ENCODE measurements at regions not wholly inside any gene's neighbourhood (a gene's known extent, or its start where the extent isn't known, plus 50 kb on each side); places are given as distances from the start of the nearest gene placed in this dataset.

DNA sequence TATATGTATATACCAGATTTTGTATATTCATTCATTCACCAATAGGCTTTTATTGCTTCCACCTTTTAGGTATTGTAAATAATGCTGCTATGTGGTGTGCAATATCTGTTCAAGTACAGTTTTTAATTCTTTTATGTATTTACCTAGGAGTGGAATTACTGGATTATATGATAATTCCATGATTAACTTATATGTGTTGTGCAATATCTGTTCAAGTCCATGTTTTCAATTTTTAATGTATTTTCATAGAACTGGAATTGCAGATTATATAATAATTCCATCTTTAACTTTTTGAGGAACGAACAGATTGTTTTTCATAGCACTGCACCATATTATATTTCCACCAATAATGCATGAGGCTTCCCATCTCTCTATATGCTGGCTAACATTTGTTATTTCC lies 50.6 kb upstream of the L3MBTL4 start:
- ATAC-seq (no peak), DNase-seq (ENCODE audit: low spot score) (no peak)
- intact Hi-C loops (cut with DNase I): no loop called here

DNA sequence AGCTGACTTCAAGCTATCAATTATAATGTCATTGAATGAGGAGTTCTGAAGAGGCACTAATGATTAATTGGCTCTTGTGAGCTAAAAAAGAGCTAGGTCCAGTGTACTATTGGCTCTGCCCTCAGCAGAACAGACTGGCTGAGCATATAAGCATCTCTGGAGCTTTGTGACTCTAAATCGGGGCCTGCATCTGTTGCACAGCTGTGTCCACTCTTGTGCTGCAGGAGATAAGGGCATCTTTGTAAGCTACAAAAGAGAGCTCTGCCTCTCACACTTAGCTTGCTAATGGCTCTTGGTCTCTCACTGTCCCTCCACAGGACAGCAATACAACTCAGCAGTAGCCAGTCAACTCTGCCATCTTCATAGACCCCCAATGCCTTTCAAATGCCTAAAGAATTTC lies 61.5 kb upstream of the L3MBTL4 start:
- ATAC-seq: peak; percentile 87
- intact Hi-C loops (cut with DNase I): no loop called here
- no peak for DNase-seq (ENCODE audit: low spot score)

DNA sequence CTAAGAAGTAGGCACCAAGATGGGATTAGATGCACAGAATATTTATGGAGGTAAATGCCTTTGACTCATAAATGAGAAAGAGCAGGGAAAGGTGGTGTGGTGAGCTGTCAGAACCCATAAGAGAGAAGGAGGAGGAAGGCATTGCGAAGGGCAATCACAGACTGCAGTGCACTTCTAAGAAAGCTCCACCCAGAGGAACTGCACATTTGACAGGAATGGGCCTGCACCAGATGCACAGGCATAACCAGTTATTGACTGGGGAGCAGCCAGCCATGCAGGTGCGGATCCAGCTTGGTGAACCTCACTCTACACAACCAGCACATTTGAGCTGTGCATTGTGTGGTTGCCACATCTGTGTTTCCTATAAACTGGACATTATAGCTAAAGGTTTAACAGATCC lies 62.2 kb upstream of the L3MBTL4 start:
- no peak for ATAC-seq
- DNase-seq (ENCODE audit: low spot score): no peak
- intact Hi-C loops (cut with DNase I): no loop called here

DNA sequence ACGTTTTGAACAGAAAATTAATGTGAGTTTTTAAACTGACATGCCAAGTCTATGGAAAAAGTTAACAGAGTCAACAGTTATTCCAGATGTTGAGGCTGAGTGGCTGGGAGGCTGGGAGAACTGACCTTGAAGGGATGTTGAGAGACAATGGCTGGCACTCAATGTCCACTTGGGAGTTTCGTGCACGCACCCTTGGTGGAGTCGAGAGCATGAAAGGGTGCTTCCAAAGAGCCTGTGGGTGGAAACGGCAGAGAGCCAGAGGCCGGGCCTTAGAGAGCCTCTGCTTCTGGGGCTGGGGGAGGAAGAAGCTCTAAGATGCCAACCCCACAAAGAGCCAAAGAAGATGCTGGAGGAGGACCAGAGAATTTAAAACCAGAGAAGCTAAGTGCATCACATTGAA lies 63.4 kb upstream of the L3MBTL4 start:
- intact Hi-C loops (cut with DNase I): no loop called here
- DNase-seq (ENCODE audit: low spot score) (no peak), ATAC-seq (no peak)

DNA sequence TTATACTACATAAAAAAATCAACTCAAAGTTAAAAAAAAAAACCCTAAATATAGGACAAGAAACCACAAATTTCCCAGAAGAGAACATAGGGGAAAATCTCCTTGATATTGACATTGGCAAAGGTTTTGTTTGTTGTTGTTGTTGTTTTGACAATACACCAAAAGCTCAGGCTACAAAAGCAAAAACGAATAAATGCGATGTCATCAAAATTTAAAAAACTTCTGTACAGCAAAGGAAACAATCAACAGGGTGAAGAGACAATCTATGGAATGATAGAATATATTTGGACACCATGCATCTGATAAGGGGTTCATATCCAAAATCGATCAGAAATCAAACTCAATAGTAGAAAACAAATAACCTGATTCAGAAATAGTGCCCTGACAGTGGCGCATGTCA lies 65.0 kb upstream of the L3MBTL4 start:
- intact Hi-C loops (cut with DNase I): no loop called here

DNA sequence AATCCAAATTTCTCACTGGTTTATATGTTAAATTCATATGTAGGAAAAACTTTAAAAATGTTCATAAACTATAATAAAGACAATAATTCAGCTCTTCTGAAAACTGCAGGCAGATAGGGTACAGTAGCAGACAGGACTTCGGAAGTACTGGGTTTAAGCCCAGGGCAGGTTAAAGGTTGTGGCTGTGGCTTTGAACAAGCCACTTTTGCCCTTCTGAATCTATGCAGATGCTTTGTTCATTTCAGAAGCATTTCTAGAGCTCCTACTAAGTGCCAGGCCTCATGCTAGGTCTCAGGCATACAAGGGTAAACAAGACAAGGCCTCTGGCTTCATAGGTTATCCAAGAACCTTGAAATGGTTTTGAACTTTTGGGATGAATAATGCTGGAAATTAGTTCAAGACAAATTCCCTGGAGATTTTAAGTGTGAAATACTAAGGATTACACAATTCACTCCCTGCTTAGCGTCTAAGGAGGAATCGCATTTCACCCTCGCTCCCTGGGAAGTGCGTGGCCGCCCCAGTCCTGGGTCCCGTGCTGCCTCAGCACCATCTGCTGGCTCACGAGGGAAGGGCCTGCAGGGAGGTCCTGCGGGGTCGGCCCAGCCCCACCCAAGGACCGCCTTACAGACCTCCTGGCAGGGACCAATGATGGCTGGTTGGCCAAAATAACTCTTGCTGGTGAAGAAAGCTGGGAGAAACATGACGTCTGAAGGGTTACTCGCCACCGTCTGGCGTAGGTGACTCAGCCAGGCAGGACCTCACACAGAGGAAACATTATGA lies 67.7 kb upstream of the L3MBTL4 start:
- ATAC-seq (peak; percentile 99), DNase-seq (ENCODE audit: low spot score) (peak; percentile 84)
- intact Hi-C loops (cut with DNase I): no loop called here

More for the DNA sequence above, 65.0 kb upstream of the L3MBTL4 start:
- ATAC-seq: no peak
- no peak for DNase-seq (ENCODE audit: low spot score)

DNA sequence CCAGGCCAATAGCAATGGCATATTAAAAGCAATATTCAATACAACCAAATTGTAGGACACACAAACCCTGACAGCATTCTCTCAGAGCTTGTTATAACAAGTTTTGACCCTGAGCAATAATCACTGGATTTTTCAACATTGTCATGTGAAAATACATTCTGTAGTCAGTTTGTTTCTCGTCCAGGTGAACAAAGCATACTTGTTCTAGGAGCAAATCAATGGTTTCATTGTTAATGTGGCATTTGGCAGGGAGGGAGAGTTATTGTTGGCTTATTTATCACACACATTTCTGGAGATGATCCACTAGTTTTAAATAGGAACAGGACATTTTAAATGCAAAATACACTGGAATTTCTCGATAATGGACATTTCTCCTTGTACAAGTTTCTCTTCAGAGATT lies 69.9 kb upstream of the L3MBTL4 start:
- no peak for ATAC-seq
- intact Hi-C loops (cut with DNase I): no loop called here

DNA sequence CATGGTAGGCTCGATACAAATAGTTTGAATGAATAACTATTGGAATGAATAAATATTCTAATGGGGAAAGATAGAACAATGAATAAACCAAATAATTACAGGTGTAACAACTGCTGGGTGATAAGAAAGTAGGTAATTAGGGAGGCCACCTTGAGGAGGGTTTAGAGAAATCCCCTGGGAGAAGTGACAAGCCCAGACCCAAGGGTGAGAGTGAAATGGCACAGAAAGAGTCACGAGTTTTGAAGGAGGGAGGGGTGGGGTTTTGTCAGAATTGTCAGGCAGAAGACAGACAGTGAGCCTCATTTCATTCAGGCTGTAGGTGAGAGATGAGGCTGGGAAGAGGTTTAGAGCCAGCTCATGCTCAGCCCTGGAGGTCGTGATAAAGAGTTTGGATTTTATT lies 71.6 kb upstream of the L3MBTL4 start:
- ATAC-seq: no peak
- DNase-seq (ENCODE audit: low spot score): no peak

More for the DNA sequence above, 69.9 kb upstream of the L3MBTL4 start:
- DNase-seq (ENCODE audit: low spot score): no peak

DNA sequence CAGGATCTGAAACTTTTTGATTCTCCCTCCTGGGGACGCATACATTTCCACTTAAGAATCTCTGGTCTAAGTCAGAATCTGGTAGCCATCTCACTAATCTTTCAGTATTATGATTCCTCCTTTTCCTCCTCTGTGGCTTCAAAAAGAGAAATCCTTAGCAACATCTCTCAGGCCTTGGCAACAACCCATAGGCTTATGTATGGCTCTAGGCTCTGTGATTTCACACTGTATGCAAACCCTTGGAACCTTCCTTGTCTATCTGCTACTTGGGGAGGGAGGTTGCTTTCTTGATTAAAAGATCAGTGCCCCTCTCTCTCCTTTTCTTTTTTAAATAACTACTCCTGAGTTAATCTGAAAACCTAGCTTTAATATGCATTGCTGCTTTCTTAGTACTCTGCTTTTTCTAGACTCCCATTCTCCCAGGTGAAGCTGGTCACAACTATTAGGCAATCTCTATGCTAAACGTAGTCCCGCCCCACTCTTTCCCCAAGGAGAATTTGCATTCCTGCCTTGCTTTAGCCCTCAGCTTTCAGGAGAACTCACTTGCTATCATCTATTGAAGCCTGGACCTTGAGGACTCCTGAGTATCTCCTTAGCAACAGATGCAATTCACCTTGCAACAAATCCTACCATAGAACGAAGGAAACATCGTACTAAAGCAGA lies 72.2 kb upstream of the L3MBTL4 start:
- no peak for ATAC-seq
- no peak for DNase-seq (ENCODE audit: low spot score)
- intact Hi-C loops (cut with DNase I): no loop called here

More for the DNA sequence above, 71.6 kb upstream of the L3MBTL4 start:
- intact Hi-C loops (cut with DNase I): no loop called here

DNA sequence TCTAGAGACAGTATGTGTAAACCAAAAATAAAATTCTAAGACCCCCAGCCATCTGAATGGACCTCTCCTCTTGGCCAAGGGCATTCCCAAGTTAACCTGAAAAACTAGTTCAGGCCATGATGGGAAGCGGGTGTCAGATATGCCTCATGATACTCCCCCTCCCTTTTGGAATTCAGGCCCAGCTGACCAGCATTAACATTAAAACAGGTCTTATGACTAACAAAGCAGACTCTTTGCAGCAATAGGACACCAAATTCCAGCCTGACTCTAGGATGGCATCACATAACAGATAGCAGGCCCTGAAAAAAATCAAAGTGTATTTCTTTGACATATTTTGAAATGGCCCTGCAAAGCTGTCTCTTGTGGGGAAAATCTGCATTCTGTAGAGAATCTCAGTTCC lies 73.3 kb upstream of the L3MBTL4 start:
- ATAC-seq (no peak), DNase-seq (ENCODE audit: low spot score) (no peak)
- intact Hi-C loops (cut with DNase I): no loop called here

DNA sequence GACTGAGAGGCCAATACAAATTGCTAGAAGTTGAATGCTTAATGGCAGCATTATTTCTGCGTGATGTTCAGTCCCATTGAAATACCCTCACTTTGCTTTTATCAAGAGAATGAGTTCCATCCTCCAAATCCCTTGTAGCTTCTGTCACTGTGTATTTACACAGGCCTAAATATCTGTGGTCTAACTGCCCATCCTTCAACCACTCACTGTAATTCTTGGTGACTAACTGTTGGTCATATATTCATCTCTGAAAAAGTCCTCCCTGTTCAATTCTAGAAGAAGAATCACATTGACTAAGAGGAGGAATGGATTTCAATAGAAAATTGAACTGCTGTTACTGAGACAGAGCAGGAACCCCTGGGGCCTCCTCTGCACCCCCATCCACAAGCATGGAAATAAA lies 74.2 kb upstream of the L3MBTL4 start:
- no peak for DNase-seq (ENCODE audit: low spot score)
- ATAC-seq: no peak
- intact Hi-C loops (cut with DNase I): no loop called here

DNA sequence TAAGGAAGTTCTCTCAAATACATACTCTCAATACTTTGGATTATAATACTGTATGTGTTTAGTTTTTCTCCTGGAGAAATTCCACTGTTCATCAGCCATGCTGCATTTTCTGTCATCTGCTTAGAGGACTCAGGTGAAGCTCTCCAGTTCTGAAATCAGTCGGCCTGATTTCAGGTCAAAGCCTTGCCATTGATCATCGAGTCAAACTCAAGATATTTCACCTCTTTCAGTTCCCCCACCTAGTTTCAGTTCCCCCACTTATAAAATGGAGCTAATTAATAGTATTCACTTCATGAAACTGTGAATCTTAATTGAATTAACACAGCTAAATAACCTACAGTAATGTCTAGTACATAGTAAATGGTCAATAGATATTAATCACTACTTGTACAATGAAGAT lies 75.3 kb upstream of the L3MBTL4 start:
- DNase-seq (ENCODE audit: low spot score): no peak
- no peak for ATAC-seq
- intact Hi-C loops (cut with DNase I): no loop called here

DNA sequence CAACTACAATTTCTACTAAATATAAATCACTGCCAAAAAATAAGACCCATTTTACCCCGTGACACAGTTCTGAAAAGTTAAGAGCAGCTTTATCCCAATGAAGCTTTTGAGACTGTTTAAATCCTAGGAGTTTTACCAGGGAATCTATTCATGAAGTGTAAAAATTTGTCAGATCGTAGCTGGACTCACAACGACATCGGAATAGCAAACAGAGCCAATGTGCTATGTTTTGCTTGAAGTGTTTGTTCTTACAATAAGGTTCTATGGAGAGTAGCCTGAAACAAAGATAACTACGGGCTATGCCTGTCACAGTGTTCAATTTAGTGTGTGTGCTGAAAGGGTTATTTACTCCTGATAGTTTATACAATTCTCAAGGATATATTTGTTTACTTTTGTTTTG lies 78.5 kb upstream of the L3MBTL4 start:
- no peak for DNase-seq (ENCODE audit: low spot score)

DNA sequence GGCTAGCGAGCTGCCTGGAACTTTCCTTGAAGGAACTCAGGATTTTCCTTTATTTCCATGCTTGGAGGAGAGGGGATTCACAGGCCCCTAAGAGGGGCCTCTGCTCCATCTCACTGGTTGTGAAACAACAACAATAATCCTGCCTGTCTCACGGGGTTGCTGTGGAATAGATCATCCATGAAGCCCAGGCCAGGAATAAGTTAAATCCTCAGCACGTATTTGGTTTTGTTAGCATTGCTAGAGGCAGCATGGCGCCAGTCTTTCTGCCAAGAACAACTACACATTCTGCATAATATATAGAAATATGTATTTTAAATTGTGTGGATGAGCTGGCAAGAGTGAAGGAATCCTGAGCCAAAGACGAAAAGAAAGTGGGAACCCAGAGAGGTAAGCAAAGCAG lies 80.8 kb upstream of the L3MBTL4 start:
- intact Hi-C loops (cut with DNase I): no loop called here
- no peak for ATAC-seq
- no peak for DNase-seq (ENCODE audit: low spot score)

More for the DNA sequence above, 78.5 kb upstream of the L3MBTL4 start:
- no peak for ATAC-seq
- intact Hi-C loops (cut with DNase I): no loop called here

DNA sequence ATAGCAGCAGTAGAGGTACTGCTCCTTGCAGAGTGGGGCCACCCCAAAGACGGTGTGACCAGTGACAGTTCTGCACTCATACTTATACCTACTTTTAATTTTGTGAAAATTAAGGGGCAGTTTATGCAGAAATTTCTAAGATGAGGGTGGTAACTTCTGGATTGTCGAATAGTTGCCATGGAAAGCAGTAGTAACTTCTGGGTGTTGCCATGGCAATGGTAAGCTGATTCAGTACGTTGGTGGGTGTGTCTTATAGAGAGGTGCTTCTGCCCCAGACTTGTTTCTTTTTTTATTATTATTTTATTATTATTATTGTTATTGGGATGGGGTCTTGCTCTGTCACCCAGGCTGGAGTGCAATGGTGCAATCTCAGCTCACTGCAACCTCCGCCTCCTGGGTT lies 82.8 kb upstream of the L3MBTL4 start:
- DNase-seq (ENCODE audit: low spot score) (no peak), ATAC-seq (no peak)
- intact Hi-C loops (cut with DNase I): no loop called here

DNA sequence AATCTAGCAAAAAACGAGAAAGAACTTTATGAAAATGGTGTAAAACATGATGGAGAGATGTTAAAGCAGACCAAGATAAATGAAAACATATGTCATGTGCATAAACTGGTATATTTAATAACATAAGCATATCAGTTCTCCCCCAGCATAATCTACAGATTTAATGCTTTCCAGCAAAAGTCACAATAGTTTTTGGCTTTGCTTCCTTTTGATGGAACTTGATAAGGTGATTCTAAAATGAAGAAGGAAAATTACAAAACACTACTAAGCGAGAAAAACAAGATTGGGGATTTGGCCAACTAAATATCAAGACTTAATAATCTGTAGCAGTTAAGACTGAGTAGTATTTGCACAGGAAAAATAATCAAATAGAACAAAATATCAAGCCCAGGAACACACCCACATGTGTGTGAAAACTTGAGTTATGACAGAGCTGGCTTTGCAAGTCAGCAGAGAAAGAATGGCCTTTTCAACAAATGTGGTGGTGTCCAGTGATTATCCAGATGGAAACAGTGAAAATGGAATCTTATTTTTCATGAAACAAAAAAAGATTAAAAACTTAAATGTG lies 83.7 kb upstream of the L3MBTL4 start:
- ATAC-seq (no peak), DNase-seq (ENCODE audit: low spot score) (no peak)
- intact Hi-C loops (cut with DNase I): no loop called here

DNA sequence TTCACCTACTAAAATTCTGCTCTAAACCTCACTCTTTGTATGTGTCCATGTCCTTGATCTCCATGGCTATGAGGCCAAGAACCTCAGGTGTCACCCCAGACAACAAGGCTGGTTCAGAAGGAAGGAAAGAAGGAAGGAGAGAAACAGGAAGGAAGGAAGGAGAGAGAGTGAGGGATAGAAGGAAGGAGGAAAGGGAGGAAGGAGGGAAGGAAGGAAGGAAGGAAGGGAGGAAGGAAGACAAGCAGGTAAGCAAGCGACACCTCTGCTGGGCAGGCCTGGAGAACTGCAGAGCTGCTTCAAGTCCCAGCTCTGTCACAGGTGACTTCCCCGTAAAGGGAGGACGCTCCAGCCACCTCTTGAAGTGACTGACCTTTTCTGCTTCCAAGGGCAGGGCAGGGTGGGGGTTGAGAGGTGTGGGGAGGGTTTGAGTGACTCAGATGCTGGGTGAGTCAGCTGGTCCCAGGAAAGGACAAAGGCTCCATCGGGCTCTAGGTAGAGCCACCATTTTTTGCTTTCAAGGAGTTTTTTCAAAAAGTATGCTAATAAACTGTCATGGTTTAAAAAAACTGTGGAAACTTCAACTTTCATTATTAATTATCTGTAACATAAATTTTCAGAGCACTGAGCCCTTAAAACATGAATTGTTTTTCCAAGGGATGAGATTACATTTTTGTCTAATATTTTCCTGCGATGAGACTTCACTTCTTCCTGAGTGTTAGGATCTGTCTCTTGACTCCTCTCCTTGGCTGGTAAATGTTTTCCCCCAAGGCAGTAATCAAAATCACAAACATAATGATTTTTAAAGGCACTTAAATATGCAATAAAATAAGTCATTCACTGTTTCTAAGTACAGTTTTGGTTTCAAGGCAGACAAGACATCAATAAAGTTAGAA lies 90.1 kb upstream of the L3MBTL4 start:
- no peak for DNase-seq (ENCODE audit: low spot score)
- ATAC-seq: no peak
- intact Hi-C loops (cut with DNase I): no loop called here

DNA sequence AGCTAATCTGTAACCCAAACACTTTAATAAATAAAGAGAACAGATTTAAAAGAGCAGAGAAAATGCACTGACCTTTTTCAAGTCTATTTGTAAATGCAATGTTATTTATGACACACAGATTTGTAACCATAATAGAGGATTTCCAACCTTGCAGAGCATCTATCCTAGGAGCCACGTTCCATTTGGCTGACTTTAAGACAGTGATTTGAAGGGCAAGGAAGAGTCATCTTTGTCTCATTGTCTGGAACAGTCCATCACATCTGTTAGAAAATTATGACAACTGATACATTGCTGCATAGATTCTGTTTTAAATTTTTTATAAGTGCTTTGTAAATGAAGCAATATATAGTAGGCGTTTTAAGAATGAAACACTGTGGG lies 90.8 kb upstream of the L3MBTL4 start:
- DNase-seq (ENCODE audit: low spot score): no peak
- intact Hi-C loops (cut with DNase I): no loop called here
- no peak for ATAC-seq

DNA sequence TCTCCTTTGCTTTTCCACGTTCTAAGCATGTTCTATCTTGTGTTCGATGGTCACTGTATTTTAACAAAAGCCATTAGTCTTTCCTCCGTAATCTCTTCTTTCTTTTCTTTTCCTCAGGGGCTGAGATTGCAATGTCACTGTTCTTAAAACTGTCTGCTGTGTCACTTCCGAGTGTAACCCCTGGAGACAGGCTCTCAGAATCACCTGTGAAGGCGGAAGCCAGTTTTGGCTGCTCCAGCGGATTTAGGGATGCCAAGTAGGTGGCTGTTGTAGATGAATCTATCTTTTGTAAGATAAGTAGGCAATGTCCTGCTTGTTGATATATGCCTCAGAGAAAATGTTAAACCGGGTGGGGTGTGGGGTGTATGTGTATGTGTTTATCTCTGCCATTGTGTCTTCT lies 94.7 kb upstream of the L3MBTL4 start:
- ATAC-seq: no peak
- no peak for DNase-seq (ENCODE audit: low spot score)
- intact Hi-C loops (cut with DNase I): no loop called here

DNA sequence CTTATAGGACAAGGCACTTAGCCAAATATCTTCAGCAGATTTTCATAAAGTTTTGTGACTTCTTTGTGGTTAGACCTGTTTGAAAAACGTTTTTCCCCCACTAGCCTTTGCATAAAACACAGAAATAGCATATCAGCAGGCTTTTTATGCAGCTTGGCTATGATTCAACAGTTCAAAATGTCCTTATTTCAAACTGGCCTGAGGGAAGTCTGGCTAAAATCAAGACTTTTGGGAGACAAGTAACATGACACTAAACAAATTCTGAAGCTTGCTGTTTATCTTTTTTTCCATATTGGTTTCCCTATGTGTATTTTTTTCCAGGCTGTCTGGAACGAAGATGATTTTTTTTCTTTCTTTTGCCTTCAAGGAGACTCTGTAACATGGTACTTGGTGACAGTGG lies 95.1 kb upstream of the L3MBTL4 start:
- no peak for ATAC-seq

More for the DNA sequence above, 95.1 kb upstream of the L3MBTL4 start:
- DNase-seq (ENCODE audit: low spot score): no peak
- intact Hi-C loops (cut with DNase I): no loop called here

Data from sciatic nerve (tissue), 2 donors.